GM18498 (cell line): ENCODE measurements at regions not wholly inside any gene's neighbourhood (a gene's known extent, or its start where the extent isn't known, plus 50 kb on each side); places are given as distances from the start of the nearest gene placed in this dataset.

Experiments
- ATAC-seq: cut with Tn5 transposase; IDR thresholded peaks from one replicate; pipeline ENCODE4 v1.9.1; 2021; ENCODE audit warnings: mild to moderate bottlenecking, moderate library complexity; ENCODE audit not compliant: unreplicated experiment

DNA sequence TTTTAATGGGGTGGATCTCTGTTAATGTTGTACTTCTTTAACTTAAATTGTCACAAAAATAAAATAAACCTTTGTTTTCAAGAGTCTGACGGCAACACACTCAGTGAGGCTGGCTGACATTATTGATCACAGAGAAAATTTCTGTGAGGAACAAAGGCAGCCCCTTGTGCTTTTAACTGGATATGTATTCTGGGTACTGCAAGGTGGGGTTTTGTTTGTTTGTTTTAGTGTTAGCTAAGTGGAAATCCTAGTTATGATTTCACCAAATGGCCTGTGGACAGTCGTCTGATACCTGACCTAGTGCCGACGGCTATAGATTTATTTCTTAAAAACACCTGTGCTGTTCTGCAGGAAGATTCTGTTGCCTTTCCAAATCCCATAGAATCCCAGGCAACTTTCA is 1329.5 kb upstream of the ZEB2 start:
- ATAC-seq: no peak

DNA sequence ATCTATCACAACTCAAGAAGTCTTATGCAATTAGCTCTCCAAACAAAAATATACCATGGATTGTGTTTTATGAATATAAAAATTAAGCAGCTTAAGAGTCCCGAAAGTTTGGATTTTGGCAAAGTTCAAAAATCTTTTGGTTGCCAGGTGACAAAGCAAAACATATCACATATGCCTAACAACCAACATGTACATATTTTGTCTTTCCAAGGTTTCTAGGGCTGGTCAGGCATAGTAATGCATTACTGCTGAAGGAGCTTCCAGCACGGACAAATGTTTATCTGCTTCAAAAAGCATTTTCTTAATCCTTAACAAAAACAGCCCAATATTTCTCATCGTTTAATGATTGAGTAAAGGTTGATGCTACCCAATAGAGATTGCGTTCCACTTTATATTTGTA is 1327.1 kb upstream of the ZEB2 start:
- no peak for ATAC-seq

DNA sequence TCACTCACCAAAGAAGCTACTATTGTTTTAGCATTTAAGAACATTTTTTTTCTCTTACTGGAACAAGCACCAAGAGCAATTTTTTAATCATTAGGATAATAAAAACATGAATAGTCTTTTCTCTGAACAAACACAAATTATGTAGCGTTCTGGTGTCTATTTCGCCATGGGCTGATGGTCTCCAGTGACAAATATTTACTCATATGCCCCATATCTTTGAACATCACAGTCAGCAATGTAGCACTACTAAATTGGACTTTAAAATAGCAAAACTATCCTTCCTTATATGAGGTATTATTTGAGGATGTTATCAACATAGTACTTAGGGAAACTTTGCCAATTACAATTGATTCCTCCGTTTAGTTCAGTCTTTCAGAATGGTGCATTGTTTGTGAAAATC is 1326.0 kb upstream of the ZEB2 start:
- no peak for ATAC-seq

DNA sequence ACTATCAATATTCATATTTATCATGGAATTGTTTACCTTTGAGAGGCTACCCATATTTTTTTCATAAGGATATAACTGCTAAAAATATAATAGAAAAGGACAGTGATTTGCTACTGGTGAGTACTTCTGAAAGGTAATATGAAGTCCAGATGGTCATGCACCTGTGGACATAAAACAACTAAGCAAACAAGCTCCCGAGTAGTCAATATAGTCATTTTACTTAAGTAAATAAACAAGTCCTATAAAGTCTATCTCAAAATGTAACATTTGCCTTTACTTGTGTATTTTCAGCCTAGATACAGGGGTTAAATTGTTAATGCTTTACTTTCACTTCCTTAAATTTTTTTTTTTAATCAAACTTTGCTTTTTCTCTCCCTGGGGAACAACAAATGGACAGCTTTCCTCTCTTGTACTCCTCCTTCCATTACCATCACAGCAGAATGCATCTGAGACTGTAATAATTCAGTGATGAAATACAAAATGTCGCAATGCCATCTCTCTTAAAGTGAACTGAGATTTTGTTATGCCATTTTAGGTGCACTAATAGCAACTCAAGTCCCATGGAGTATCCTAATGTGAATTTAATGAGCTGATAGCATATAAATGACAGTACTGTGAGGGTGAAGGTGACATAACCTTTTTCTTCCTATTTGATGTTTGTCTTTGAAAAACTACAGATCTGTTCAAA is 1325.4 kb upstream of the ZEB2 start:
- ATAC-seq: no peak

DNA sequence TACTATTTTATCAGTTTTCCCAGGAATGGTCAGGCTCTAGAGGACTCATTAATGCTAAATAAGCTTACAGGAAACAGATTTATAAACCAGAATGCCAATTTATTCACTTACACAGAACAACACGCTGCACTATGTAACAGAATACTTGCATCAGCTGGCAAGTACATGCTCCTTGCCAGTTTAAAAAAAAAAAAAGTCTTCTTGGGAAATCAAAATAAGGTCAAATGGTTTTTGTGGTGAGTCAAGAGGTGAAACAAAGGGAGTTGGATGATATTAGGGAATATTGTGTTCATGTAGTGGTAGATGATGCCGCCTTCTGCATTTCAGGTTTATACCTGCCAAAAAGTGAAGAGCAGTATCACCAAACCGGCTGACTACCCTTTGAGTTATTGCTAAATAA is 1322.1 kb upstream of the ZEB2 start:
- no peak for ATAC-seq

DNA sequence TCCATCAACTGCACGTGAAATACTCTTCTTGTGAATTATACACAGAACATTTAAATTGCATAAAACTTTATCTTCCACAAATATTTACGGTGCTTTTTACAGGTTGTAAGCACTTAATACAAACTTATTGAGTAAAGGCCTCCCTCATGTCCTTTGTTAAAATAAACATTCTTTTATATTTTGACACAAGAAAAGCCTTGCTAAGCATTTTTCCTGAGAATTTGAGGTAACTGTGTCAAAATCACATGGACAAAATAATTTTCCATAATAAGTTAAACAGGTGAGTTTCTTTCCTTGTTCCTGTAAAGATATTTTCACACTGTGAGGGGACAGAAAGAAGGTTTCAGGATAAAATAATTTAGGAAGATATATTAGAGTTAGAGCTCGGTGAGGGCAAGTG is 1317.1 kb upstream of the ZEB2 start:
- no peak for ATAC-seq

DNA sequence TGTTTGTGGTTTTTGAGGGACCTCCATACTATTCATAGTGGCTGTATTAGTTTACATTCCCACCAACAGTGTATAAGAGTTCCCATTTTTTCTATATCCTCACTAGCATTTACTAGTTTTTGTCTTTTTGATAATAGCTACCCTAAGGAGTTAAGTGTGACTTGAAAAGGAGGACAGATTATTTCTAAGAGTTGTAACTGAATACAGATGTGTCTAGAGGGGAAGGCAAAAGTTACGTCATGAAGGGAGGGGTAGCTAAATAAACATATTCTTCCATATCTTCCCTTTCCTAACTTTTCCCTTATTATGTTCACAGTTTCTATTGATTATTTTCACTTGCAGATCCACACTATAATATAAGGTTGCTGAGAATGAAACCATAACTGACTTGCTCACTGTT is 1315.7 kb upstream of the ZEB2 start:
- ATAC-seq: no peak

DNA sequence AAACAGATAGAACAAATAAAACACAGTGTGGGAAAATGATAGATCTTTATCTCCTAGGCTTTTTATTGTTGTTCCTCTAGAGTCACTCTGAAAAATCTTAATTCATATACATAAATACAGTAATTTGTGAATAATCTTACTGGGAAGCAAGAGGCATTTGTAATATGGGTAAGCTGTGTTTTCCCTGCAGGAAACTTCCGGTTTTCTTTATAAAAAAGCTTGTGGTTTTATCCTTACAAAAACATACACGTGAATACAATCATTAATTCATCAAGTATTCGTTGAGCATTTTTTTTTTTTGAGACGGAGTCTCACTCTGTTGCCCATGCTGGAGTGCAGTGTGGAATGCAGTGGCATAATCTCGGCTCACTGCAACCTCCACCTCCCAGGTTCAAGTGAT is 1312.8 kb upstream of the ZEB2 start:
- ATAC-seq: no peak

DNA sequence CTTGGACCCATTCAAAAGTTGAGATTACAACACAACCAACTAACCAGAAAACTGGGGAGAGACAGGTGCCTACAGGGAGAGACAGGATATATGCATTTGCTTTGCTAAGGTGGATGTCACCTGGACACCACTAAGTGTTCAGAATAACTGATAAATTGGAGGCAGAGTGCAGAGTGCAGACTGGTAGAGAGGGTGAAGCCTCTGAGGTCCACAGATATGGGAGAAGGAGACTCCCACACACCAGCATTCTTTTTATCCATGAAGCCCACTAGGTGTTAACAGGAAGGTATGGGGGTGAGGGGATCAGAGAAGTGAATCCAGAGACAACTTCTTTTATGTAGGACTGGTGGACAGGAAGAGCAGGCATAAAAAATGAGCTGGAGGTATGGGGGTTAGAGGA is 1310.0 kb upstream of the ZEB2 start:
- ATAC-seq: no peak

DNA sequence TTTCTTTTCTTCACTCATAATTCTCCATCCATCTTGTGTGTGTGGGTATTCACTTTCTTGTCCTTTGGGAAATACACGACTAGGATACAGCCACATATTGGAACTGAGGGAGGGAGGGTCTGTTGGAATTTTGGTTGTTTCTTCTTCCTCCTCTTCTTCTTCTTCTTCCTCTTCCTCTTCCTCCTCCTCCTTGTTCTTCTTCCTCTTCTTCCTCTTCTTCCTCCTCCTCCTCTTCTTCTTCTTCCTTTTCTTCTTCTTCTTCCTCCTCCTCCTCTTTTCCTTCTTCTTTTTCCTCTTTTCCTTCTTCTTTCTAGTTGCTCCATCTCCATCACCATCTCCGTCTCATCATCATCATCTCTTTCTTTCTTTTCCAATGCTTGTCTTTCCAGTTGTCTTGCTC is 1307.3 kb upstream of the ZEB2 start:
- no peak for ATAC-seq

DNA sequence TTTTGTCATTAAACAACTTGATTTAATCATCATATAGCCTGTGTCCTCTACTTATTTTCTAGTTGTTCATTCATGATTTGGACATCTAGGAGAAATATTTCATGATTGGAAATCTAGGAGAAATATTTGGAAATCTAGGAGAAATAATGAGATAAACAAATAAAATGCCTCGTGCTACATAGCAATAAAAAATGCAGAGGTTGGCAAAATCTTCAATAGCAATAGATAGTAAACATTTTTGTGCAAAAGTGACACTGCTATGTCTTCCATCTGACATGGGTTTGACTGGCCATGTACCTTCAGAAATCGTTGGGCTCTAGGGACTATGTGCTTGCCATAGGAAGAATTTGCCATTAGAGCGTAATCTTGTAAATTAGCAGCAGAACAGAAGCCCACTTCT is 1304.5 kb upstream of the ZEB2 start:
- no peak for ATAC-seq

DNA sequence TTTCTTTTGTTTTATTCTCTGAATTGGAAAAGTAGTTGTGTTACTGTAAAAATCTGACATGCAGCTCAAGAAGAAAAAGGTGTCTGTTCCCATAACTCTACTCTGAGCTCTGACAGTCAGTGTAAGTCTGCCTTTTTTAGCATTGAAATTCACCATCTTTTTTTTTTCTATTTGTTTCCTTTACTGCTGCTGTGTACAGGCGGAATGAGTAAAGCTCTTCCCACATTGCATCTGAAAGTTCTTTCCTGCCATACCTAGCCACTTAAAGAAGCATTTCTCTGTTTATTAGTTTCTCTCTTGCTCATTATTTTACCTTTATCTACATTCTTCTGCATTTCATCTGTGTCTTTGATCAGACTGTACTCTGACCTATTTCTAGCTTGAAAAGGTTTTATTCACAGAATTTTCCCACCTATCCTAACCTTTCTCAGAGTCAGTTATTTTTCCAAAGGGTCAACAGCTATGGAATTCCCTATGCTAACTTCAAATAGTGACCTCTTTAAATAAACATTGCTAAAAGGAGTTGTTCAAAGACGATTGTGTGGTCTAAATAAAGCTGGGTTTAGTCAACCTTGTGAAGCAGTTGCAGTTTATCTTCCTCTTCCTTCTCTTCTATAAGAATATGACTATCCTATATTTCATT is 1303.1 kb upstream of the ZEB2 start:
- ATAC-seq: no peak

DNA sequence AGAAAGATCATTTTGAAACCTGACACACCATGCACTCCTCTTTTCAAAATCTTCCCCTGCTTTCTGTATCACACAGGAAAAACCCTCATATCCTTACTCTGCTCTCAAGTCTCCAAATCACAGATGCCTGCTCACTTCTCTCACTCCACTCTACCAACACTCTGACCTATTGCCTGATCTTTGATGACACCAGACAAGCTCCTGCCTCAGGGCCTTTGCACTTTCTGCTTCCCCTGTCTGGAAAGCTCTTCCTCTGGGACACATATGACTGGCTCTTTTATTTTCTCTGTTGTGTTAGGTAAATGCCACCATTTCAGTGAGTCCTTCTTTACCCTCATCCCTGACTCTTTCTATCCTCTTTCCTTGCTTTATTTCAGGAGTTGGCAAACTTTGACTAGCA is 1300.7 kb upstream of the ZEB2 start:
- no peak for ATAC-seq

DNA sequence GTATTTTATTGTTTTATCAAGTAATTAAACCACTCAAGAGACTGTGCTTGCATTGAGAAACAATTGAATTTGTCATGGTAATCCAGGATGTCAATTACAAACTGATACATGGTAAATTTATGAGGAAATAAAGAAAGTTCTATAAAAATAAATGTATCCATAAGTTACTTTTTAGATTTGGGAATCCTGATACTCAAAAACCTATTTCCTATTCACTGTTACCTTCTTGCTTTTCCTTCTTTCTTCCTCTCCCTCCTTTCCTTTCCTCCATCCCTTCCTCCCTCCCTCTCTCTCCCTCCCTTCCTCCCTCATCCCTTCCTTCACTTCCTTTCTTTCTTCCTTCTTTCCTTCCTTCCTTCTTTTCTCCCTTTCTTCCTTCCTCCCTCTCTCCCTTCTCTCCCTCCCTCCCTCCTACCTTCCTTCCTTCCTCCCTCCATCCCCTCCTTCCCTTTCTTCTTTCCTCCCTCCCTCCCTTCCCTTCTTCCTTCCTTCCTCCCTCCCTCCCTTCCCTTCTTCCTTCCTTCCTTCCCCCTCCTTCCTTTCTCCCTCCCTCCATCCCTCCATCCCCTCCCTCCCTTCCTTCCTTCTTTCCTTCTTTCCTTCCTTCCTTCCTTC is 1299.1 kb upstream of the ZEB2 start:
- ATAC-seq: no peak

DNA sequence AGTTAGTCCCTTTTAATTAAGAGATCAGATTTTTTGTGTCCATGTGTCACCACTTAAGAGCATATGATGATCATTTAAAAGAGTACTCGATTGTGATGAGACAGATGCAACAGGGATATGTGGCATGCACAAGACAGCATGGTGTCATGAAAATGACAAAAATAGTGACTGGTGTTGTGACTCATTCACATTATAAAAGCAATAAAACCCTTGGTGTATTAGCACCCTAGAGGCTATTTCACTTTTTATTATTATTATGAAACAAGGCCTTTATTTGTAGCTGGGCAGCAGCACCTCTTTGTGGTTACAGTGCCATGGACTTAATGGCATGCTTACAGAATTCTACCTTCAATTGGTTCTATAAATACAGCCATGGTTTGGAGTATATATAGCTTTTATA is 1296.0 kb upstream of the ZEB2 start:
- ATAC-seq: no peak

DNA sequence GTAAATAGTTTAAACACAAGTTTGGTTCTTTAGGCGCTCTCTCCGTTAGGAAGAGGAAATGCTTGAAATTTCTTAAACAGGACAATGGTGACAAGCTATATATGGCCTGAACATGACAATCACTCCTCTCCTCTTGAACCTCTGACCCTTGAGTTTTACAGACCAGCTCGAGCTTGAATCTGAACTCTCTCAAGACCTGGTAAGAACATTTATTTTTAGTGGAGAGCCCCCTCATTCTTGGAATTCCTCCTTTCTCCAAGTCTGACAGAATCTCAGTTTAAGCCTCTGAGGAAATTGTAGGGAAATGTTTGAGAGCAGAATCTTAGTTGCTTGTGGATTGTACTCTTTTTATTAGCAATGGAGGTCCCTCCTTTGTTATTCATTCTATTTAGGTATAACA is 1293.6 kb upstream of the ZEB2 start:
- ATAC-seq: no peak

DNA sequence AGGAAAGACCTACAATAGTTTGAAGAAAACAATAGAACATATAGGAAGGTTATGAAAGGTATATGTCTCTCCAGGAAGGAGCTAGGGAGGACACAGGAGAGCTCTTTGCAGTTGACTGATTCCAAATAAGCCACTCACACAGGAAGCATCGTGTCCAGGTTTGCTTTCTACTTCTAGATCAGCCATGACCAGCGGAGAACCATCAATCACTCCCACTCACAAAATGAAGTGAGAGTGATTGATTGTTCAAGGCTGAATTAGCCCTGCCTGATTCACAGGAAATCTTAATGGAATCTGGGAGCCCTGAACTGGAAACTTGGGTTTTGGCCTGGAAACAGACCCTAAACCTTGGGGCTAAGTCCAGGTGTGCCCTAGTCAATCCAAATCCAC is 1292.2 kb upstream of the ZEB2 start:
- ATAC-seq: no peak

DNA sequence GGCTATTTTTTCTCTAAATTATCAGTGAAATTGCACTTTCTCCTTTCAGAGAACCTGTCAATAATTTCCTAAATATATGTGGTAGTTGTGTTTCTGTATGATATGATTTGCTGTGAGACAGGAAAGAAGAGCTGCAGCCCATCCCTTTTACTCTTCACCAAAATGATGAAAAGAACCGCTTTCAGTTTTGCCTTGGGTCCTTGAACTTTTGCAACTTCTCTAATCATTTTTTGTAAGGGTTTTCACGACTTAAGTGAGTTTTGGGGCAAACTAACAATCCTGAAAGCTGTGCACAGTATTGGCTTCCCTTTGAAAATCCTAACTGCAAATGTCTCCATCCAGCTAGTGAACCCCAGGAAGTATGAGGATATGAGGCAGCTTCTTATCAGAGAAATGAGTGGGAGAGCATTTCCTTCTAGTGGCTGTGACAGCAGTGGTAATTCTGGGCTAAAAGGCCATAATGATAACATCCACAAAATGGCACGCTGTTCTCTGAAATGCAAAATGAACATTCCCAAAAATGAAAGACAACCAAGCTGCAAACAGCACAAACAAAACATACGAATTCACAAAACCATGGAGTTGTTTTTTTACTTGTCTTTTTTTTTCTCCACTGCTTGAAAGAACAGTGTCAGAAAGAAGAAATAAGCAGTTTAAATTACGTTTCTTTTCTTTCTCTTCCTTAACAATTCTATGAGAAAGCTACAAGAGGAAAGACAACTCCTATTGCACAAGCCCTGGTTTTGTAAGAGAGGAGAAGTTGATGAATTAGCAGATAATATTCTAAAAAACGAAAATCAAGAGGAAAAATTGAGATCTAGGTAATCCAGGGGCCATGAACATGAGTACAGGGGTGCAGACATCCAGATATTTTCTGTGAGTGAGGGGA is 1291.6 kb upstream of the ZEB2 start:
- no peak for ATAC-seq

DNA sequence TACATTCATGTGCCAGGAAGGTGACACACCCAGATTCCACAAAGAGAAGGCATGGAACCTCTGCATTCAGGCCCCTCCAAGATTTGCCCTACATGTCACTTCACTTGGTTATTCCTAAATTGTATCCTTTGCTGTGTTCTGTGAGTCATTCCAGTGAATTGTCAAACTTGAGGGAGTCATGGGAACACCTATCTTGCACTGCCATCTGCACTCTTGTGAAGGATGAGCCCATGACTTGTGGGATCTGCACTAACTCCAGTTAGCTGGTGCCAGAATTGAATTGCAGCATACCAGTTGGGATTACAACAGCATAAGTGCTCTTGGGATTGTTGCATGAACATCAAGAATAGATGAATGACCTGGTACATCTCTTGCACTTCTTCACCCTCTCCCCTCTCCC is 1288.0 kb upstream of the ZEB2 start:
- ATAC-seq: no peak

DNA sequence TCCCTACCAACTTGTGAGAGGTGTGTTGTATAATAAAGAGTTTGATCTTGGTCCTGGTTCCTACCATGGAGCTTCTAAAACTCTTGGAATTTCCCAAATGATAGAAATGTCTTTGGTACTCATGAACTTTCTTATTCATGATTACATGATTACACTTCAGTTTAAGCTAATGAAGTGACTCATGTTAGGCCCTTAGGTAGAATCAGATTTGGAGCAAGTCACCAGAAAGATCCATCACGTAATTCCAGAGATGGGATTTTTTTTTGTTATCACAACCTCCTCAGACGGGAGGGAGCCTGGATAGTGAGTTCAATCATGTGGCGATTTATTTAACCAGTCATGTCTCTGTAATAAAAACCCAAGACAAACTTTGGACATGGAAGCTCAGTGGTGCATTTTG is 1287.6 kb upstream of the ZEB2 start:
- ATAC-seq: no peak

DNA sequence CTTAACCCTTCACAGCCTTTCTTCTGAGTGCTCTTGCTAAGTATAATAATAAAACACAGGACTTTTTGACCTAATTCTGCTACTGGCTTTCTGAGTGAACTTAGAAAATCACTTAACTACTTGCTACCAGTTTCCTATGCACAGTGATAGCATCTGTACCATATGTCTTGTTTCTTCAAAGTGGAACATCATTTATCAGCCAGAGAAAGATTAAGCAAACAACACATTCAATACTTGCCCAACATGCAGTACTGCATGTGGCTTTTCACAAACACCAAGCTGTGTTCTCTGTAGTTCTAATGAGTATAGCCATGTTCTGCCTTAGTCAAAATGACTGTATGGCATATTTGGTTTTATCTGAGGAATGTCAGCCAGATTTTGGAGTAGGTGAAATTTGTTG is 1286.6 kb upstream of the ZEB2 start:
- ATAC-seq: no peak

DNA sequence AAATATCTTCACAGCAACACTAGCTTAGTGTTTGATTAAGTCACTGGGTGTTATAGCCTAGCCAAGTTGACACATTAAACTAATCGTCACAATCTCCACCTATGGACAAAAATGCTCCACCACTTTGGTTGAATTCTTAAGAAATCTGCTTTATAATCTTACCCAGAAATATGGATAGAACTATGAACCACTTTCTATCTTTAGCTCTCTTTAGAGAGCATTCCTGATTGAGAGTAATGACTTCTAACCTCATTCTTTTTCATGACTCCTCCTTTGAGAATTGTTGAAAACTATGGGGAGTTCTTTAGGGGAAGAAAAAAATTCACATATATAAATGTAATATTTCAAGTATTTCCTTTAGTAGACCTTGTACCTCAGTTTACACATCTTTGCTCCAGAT is 1282.2 kb upstream of the ZEB2 start:
- no peak for ATAC-seq
